DMS153 treated with DMSO at 0.1 percent for 48 hours (cell line): ENCODE measurements at regions not wholly inside any gene's neighbourhood (a gene's known extent, or its start where the extent isn't known, plus 50 kb on each side); places are given as distances from the start of the nearest gene placed in this dataset.

ENCODE experiments used
- DNase-seq: peaks from one replicate; lab custom pipeline; 2025; ENCODE audit not compliant: unreplicated experiment; lab: John Stamatoyannopoulos, UW

- no peak for DNase-seq
Observed at GRCh38 chr1:72355899-72356298, 73.6 kb upstream of the NEGR1 start.

- no peak for DNase-seq
Observed at GRCh38 chr1:72341661-72342060, 59.3 kb upstream of the NEGR1 start.

- no peak for DNase-seq
Observed at GRCh38 chr1:72336776-72337175, 54.4 kb upstream of the NEGR1 start.
